K562 (cell line): ENCODE measurements at regions not wholly inside any gene's neighbourhood (a gene's known extent, or its start where the extent isn't known, plus 50 kb on each side); places are given as distances from the start of the nearest gene placed in this dataset.
"Not testable (repeated sequence)": the region's sequence is repeated elsewhere in the genome, so short reads cannot be mapped to it uniquely, and the experiment has no call there.

Experiments used
- ATAC-seq: fragments of 200-7000 bp; cut with Tn5 transposase; 3 replicates; pipeline ENCODE4 v1.9.1; 2020; ENCODE audit warnings: moderate library complexity
- BruUV-seq: library from RNA; stranded (reverse); fragments of 400-500 nt; replicated peaks from 2 replicates; lab custom pipeline; 2021; lab: Mats Ljungman, UMichigan
- CTCF ChIA-PET: fragments of 300-600 bp; formaldehyde crosslinking; extraction: SDS; loops from one replicate; lab custom pipeline; 2021; ENCODE audit warnings: low intra/inter-chr PET ratio; lab: Yijun Ruan, JAX
- POLR2A ChIA-PET: fragments of 300-600, 350-650 bp; sonication (Branson Sonifier 250); formaldehyde crosslinking; extraction: SDS; loops from one replicate; lab custom pipeline; 2021; ENCODE audit warnings: antibody characterized with exemption, inconsistent platforms; lab: Yijun Ruan, JAX
- DNase-seq, 4 experiments: peaks; one replicate each; pipeline versions ENCODE4 v3.0.0 to v3.0.0-alpha.2; 2011 to 2018; ENCODE audit warnings: low spot score in 3 of 4, mixed read lengths in 3 of 4; ENCODE audit errors: extremely low read depth in 1 of 4
- FAIRE-seq: peaks from 2 replicates; lab custom pipeline; 2011; peaks lifted over from hg19 to GRCh38; lab: Jason Lieb, UNC
- H2AFZ ChIP-seq: 2 replicates; pipeline ENCODE4 v1.6.0; 2011; ENCODE audit warnings: low read depth, low read length, control low read depth, inconsistent platforms
- H3K27ac ChIP-seq: fragments of 200-600 bp; 3 replicates; pipeline ENCODE4 v1.8.0; 2011; ENCODE audit warnings: low read depth, mild to moderate bottlenecking, control low read depth, inconsistent platforms, low read length, moderate library complexity, mixed read lengths; ENCODE audit errors: extremely low read depth
- H3K27me3 ChIP-seq, 2 experiments: fragments of 300-600 bp in 1 of 2; 2 replicates in 1 of 2; 3 replicates in 1 of 2; pipeline versions ENCODE4 v1.6.0 to v1.8.0; 2011; ENCODE audit warnings: inconsistent platforms in 2 of 2, low read length in 2 of 2, mild to moderate bottlenecking in 1 of 2, mixed read lengths in 1 of 2, moderate library complexity in 1 of 2; ENCODE audit not compliant: control insufficient read depth in 2 of 2, insufficient read depth in 2 of 2
- H3K36me3 ChIP-seq: fragments of 300-600 bp; 3 replicates; pipeline ENCODE4 v1.8.0; 2011; ENCODE audit warnings: mild to moderate bottlenecking, low read length, inconsistent platforms; ENCODE audit not compliant: control insufficient read depth, insufficient read depth
- H3K4me1 ChIP-seq, 2 experiments: fragments of 200-600 bp in 1 of 2; replicated peaks in 1 of 2; 2 replicates in 1 of 2; 3 replicates in 1 of 2; pipeline versions ENCODE4 v1.5.1 to v1.8.0; 2011; ENCODE audit warnings: inconsistent platforms in 2 of 2, low read length in 2 of 2, mild to moderate bottlenecking in 1 of 2, mixed read lengths in 1 of 2, moderate library complexity in 1 of 2; ENCODE audit not compliant: control insufficient read depth in 2 of 2, insufficient read depth in 2 of 2
- H3K4me2 ChIP-seq: 2 replicates; pipeline ENCODE4 v1.6.1; 2011; ENCODE audit warnings: low read length, control low read depth, inconsistent platforms, mixed read lengths; ENCODE audit not compliant: insufficient read depth
- H3K4me3 ChIP-seq: fragments of 200-600 bp; sonication (generic), shearing (Covaris generic); 2 replicates; pipeline ENCODE4 v1.5.1; 2016; ENCODE audit warnings: control low read depth, inconsistent platforms
- H3K79me2 ChIP-seq: fragments of 200-600 bp; 3 replicates; pipeline ENCODE4 v1.8.0; 2011; ENCODE audit warnings: low read length, inconsistent platforms; ENCODE audit not compliant: control insufficient read depth, insufficient read depth
- H3K9ac ChIP-seq, 2 experiments: 2 replicates each; pipeline versions ENCODE4 v1.6.0 to v1.6.1; 2011; ENCODE audit warnings: low read depth in 2 of 2, low read length in 2 of 2, control low read depth in 1 of 2, inconsistent platforms in 1 of 2, mild to moderate bottlenecking in 1 of 2, mixed read lengths in 1 of 2; ENCODE audit not compliant: insufficient read depth in 1 of 2
- H3K9me1 ChIP-seq: one replicate; pipeline ENCODE4 v1.6.0; 2011; ENCODE audit warnings: inconsistent platforms, mild to moderate bottlenecking, low read length, moderate library complexity; ENCODE audit not compliant: control insufficient read depth, insufficient read depth
- H3K9me3 ChIP-seq: replicated peaks from 2 replicates; pipeline ENCODE4 v1.5.1; 2011; ENCODE audit warnings: low read depth, low read length, inconsistent platforms; ENCODE audit not compliant: control insufficient read depth, insufficient read depth
- H4K20me1 ChIP-seq: replicated peaks from 2 replicates; pipeline ENCODE4 v1.6.1; 2011; ENCODE audit warnings: low read length, inconsistent platforms, mixed read lengths; ENCODE audit not compliant: control insufficient read depth, insufficient read depth
- ATF7 ChIP-seq: fragments of 450-650 bp; IDR thresholded peaks from 2 replicates; pipeline ENCODE4 v1.7.1; 2014; ENCODE audit warnings: mild to moderate bottlenecking, moderate library complexity
- CC2D1A ChIP-seq: fragments of 450-650 bp; IDR thresholded peaks from 2 replicates; pipeline ENCODE4 v1.6.1; 2017; ENCODE audit warnings: mild to moderate bottlenecking
- EP400 ChIP-seq: fragments of 450-650 bp; IDR thresholded peaks from 2 replicates; pipeline ENCODE4 v1.6.1; 2017; ENCODE audit warnings: antibody characterized with exemption, mild to moderate bottlenecking, moderate library complexity
- ETV1 ChIP-seq: fragments of 450-650 bp; conservative IDR thresholded peaks from 2 replicates; pipeline ENCODE4 v1.6.1; 2016; ENCODE audit warnings: missing genetic modification characterization, control low read depth, low read depth, missing compliant biosample characterization
- L3MBTL2 ChIP-seq: fragments of 450-650 bp; IDR thresholded peaks from 2 replicates; pipeline ENCODE4 v1.6.1; 2016; ENCODE audit warnings: mild to moderate bottlenecking, moderate library complexity
- STAG1 ChIP-seq: sonication (generic); formaldehyde crosslinking; IDR thresholded peaks from 2 replicates; pipeline ENCODE4 v1.5.0; 2020; ENCODE audit warnings: missing genetic modification reagents, borderline replicate concordance
- WGBS: fragments of 100-300 bp; shearing (Covaris generic); methylation state at CpG from one replicate; pipeline ENCODE4 v1.1.6; 2016; ENCODE audit warnings: low coverage, mixed read lengths; ENCODE audit not compliant: insufficient coverage; ENCODE audit errors: missing lambda C conversion rate; 5-methylcytosine and 5-hydroxymethylcytosine counted together
- in situ Hi-C: fragments of 300-500 bp; cut with MboI; formaldehyde crosslinking; loops from 4 replicates; pipeline ENCODE4 v1.15.0; 2018; ENCODE audit warnings: inconsistent platforms, mixed read lengths
- intact Hi-C: fragments of 100-400 bp; cut with micrococcal nuclease; formaldehyde crosslinking; loops from 2 replicates; pipeline ENCODE4 v1.14.2; 2022
- TF ChIP-seq, protein P1 (sequence below), 3 experiments: IDR thresholded peaks in 2 of 3; conservative IDR thresholded peaks in 1 of 3; 2 replicates each; pipeline ENCODE4 v1.5.1; 2011 to 2012; ENCODE audit warnings: low read length in 3 of 3, mild to moderate bottlenecking in 3 of 3, control low read depth in 2 of 3, improper control_type of control experiment in 1 of 3, inconsistent platforms in 1 of 3, low read depth in 1 of 3, mixed read lengths in 1 of 3, moderate library complexity in 1 of 3; ENCODE audit not compliant: insufficient read depth in 2 of 3
- TF ChIP-seq, protein P2 (sequence below), 2 experiments: fragments of 450-650 bp; formaldehyde crosslinking in 1 of 2; IDR thresholded peaks; 2 replicates each; pipeline versions ENCODE4 v1.4.0 to v1.6.1; 2014 to 2020; ENCODE audit warnings: mild to moderate bottlenecking in 2 of 2, borderline replicate concordance in 1 of 2, low read depth in 1 of 2
- TF ChIP-seq, protein P3 (sequence below): sonication (generic); formaldehyde crosslinking; IDR thresholded peaks from 2 replicates; pipeline ENCODE4 v1.8.0; 2022; ENCODE audit warnings: missing genetic modification reagents, mild to moderate bottlenecking, moderate library complexity, borderline replicate concordance

DNA sequence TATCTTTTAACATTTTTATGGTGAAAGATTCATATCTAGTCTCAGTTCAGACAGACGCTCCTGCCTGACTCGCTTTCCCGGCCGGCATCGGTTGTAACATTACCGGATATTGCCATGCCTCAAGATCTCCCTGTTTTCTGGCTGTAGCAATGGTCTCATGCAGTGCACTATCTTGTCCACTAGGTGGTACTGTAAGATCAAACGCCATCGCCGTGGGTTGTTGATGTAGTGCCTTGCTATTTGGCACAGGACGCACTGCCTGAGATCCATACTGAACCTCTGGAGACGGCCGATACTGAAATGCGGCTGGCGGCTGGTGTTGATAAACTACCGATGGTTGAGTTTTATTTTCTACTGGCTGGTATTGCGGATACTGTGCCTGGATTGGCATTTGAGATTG is 75.9 kb upstream of the ZNF195 start (continued):
- TF ChIP-seq, protein P1, sequence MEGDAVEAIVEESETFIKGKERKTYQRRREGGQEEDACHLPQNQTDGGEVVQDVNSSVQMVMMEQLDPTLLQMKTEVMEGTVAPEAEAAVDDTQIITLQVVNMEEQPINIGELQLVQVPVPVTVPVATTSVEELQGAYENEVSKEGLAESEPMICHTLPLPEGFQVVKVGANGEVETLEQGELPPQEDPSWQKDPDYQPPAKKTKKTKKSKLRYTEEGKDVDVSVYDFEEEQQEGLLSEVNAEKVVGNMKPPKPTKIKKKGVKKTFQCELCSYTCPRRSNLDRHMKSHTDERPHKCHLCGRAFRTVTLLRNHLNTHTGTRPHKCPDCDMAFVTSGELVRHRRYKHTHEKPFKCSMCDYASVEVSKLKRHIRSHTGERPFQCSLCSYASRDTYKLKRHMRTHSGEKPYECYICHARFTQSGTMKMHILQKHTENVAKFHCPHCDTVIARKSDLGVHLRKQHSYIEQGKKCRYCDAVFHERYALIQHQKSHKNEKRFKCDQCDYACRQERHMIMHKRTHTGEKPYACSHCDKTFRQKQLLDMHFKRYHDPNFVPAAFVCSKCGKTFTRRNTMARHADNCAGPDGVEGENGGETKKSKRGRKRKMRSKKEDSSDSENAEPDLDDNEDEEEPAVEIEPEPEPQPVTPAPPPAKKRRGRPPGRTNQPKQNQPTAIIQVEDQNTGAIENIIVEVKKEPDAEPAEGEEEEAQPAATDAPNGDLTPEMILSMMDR (IDR thresholded peaks at IDR 0.05 in 2 of 3, conservative IDR thresholded peaks at IDR 0.05 in 1 of 3; ENCODE audit: insufficient read depth in 2 of 3, low read depth in 1 of 3, low read length in 3 of 3) = peak; percentile 50 to 68 (median 57)
- TF ChIP-seq EP400 (peak; percentile 14; the same call in 1 of the 2 replicates), STAG1 (CRISPR knock-in tag) (peak; percentile 53; the same call in 1 of the 2 replicates), ETV1 (tag) (peak; percentile 36; the same call in 1 of the 2 replicates), ATF7 (peak; percentile 47), CC2D1A (0 out of 2 replicates have a peak, but pooled peaks have one; percentile 50), L3MBTL2 (0 out of 2 replicates have a peak, but pooled peaks have one; percentile 24)
- TF ChIP-seq, protein P2, sequence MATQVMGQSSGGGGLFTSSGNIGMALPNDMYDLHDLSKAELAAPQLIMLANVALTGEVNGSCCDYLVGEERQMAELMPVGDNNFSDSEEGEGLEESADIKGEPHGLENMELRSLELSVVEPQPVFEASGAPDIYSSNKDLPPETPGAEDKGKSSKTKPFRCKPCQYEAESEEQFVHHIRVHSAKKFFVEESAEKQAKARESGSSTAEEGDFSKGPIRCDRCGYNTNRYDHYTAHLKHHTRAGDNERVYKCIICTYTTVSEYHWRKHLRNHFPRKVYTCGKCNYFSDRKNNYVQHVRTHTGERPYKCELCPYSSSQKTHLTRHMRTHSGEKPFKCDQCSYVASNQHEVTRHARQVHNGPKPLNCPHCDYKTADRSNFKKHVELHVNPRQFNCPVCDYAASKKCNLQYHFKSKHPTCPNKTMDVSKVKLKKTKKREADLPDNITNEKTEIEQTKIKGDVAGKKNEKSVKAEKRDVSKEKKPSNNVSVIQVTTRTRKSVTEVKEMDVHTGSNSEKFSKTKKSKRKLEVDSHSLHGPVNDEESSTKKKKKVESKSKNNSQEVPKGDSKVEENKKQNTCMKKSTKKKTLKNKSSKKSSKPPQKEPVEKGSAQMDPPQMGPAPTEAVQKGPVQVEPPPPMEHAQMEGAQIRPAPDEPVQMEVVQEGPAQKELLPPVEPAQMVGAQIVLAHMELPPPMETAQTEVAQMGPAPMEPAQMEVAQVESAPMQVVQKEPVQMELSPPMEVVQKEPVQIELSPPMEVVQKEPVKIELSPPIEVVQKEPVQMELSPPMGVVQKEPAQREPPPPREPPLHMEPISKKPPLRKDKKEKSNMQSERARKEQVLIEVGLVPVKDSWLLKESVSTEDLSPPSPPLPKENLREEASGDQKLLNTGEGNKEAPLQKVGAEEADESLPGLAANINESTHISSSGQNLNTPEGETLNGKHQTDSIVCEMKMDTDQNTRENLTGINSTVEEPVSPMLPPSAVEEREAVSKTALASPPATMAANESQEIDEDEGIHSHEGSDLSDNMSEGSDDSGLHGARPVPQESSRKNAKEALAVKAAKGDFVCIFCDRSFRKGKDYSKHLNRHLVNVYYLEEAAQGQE (IDR thresholded peaks at IDR 0.05; ENCODE audit: borderline replicate concordance) = peak; percentile 72
- TF ChIP-seq, protein P2 (CRISPR knock-in tag; IDR thresholded peaks at IDR 0.05; ENCODE audit: low read depth) = not testable (repeated sequence)
- TF ChIP-seq, protein P3, sequence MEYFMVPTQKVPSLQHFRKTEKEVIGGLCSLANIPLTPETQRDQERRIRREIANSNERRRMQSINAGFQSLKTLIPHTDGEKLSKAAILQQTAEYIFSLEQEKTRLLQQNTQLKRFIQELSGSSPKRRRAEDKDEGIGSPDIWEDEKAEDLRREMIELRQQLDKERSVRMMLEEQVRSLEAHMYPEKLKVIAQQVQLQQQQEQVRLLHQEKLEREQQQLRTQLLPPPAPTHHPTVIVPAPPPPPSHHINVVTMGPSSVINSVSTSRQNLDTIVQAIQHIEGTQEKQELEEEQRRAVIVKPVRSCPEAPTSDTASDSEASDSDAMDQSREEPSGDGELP (CRISPR knock-in tag) = 0 out of 2 replicates have a peak, but pooled peaks have one; percentile 12

DNA sequence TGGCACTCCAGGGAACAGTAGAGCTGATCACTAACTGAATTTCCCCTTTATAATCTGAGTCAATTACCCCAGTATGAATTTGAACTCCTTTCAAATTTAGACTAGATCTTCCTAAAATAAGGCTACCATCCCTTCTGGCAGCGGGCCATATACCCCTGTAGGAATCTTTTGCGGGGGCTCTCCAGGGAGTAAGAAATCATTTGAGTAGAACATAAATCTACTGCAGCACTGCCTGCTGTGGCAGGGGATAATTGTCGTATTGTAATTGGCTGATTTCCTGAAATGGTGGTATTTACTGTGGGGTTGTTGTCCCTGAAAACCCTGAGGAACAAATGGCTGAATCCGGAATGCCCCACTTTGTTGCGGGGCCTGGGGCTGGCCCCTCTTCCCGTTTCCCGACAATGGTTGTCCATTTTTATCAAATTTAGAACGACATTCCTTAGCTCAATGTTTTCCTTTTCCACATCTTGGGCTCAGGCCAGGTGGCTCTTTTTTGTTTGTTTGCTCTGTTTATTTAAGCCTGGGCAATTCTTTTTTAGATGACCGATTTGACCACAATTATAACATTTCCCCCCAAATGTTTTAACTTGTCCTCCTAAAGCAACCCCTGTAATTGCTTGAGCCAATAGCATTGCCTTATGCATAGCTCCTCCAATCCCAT is 74.8 kb upstream of the ZNF195 start:
- H3K79me2 ChIP-seq, DNase-seq, H3K36me3 ChIP-seq, POLR2A ChIA-PET, H3K27ac ChIP-seq, H4K20me1 ChIP-seq, H2AFZ ChIP-seq, BruUV-seq, H3K4me3 ChIP-seq, H3K27me3 ChIP-seq, ATAC-seq, FAIRE-seq, H3K9me3 ChIP-seq, H3K4me2 ChIP-seq, H3K4me1 ChIP-seq, H3K9ac ChIP-seq, CTCF ChIA-PET, H3K9me1 ChIP-seq: not testable (repeated sequence)
- intact Hi-C loops = loop anchor here (10.0 kb wide), 1 partner anchor 151 kb away; no protein-coding TSS in a partner anchor
- 14% methylated on average over 9 of the region's 9 CpGs for WGBS
- in situ Hi-C loops = loop anchor here (25.0 kb wide), 1 partner anchor 359 kb away; the partner anchor contains the start of gene PGAP2
